ENCODE measurements at regions not wholly inside any gene's neighbourhood (a gene's known extent, or its start where the extent isn't known, plus 50 kb on each side); places are given as distances from the start of the nearest gene placed in this dataset.

DNA sequence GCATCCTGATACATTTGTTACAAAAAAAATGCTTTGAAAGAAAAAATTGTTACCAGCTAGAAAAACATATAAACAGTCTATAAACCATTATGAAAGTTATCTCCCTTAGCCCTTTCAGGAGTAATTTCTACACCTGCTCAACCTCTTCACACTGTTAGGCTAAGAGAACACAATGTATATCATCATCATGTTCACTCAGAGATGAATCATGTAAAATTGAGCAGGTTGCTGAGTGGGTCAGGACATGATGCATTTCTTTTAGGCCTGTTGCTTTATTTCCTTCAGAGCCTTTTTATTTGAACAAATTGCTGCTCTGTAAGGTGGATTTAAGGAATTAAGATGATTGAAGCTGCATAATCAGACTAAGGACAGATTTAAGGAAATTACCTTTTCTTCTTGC, 531.3 kb upstream of the MAN1A1 start:
- TF ChIP-seq CTCF (conservative IDR thresholded peaks at IDR 0.05 in 1 of 2, IDR thresholded peaks at IDR 0.05 in 1 of 2; ENCODE audit: low read depth in 1 of 2, low read length in 2 of 2): no peak
- TF ChIP-seq EZH2 (IDR thresholded peaks at IDR 0.05; ENCODE audit: low read length, missing control alignments): no peak
